Fibroblast of skin of right biceps (primary cell): ENCODE measurements at regions not wholly inside any gene's neighbourhood (a gene's known extent, or its start where the extent isn't known, plus 50 kb on each side); places are given as distances from the start of the nearest gene placed in this dataset.

Experiments used
- DNase-seq: peaks from one replicate; pipeline ENCODE4 v3.0.0-alpha.2; 2013

DNA sequence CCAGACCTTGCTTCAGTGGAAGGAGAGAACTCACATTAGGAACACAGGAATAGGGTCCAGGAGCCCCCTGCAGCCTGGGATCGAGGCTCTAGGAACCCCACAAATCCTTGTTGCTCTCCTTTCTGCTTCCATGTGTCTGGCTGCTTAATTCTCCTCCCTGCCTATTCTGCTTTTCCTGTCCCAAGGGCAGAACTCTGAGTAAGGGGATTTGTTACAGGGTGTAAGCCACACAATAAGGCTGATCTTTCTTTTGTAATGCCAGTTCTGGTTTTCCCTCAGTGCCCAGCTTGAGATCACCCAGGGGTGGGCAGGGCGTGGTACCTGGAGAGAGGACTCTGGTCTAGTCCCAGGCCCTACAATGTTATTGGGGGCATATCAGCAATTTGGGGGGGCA is 119.6 kb upstream of the MGAT5 start:
- DNase-seq, result no peak

DNA sequence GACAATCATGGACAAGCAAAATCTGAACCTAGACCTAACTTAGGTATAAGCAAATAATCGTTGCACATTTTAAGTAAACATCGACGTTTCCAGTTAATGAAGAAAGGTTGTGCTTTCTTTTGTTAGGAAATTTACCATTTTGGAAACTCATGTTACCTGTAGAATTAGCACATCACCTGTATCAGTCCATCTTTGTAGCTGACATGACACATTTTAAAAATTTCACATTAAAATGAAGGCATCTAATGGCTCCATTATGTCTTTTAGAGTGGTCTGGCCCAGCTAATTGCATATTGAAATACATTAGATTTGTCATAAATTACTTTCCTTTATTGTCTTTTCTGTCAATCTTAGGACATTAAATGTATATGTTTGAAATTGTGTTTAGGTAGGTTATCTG is 119.0 kb upstream of the MGAT5 start:
- DNase-seq, result no peak

DNA sequence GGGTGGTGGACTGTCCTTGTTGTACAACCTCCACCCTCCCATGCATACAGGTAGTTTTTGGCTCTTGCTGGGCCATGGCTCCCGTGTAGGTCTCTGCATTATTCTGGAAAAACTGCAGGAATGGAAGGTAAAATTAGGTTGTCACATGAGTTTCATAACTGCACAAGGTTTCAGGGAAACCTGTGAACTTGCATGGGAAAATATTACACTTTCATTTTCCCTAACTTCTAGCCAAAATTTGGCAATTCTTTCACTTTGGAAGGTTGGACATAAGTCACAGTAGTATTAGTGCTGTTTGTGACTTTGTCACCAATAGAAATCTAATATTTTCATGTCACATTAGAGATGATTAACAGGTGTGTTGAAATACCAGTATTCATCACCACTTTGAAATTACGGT is 118.1 kb upstream of the MGAT5 start:
- no peak for DNase-seq

DNA sequence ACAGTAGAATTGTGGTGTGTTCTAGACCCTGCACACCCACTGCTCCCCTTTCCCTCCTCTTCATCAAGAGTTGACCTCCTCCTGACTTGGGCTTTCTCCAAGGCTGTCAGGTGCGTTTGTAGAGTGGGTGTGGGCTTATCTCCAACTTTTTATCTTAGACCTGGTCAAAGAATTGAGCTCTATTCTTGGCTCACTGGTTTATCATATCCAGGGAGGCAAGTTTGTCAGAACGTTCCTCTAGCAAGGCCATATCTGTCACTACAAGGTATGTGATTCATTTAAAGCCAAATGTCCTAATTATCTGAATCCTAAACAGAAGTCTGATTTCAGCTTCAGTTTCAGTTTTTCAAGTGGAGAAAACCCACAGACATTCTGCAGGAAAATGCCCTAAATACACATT is 117.1 kb upstream of the MGAT5 start:
- no peak for DNase-seq

DNA sequence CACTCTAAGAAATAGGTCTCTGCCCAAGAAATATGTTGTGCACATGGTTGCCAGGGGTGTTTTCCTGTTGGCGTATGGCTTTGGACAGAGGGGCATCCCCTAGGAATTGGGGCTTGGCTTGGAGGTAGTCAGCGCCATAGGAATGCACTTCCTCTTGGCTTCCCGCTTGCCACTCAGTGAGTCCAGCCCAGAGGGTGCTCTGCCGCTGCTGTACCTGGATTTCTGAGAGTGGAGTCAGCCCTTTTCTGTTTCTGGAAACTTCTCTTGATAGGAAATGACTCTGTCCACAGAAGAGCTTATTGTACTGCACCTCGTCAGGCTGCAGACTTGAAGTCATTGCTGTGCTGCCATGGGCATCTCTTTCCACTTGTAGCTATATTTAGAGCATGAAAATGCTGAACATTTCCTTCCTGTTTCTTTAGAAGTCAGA is 116.7 kb upstream of the MGAT5 start:
- peak; percentile 84 for DNase-seq

DNA sequence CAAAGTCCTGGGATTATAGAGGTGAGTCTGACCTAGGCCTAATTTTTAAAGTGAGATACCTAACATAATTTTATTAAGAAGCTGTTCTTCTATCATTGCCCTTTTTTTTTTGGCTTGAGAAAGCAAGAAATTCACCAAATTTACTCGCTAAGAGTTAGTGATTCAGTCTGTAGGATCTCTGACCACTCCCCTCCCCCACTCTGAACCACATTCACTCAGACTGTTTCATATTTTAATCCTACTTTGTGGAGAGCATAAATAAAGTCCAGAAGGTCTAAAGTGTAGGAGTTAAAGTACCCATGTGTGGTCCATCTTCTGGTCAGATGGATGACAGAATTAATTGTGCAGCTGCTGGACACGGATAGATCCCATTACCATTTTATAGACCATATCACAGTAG is 115.8 kb upstream of the MGAT5 start:
- peak; percentile 63 for DNase-seq

DNA sequence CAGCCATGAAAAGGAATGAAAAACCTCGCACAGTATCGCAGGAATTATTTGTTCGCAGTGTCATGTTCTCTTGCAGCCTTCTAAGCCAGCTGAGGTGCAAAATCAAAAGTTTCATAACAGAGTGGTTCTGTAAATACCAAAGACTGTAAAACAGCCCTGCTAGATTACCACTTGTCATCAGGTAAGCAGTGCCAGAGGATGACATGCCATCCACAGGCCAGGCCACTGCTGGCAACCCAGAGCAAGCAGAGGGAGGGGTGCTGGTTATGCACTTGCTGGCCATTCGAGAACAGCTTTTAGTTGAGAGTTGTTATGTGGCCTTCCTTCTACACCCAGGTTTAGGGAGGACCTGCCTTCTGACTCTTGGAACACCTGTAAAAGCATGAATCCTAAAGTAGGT is 114.3 kb upstream of the MGAT5 start:
- DNase-seq, result no peak

DNA sequence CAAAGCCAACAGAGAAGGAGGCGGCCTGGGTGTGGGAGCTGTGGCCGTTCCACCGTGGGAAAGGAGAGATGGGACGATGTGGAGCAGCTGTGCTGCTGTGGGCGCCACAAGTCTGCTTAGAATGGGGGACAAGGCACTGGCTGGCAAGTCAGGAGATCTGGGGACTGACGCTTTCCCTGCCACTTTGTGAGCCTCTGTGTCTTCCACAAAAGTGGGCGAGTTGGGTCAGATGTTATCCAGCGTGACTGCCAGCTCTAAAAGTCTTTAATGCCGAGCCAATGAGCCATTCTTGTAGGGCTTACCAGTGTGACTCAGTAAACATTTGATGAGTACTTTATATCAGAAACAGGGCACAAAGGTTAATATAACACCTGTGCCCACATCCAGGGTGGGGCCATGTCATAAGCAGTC is 113.6 kb upstream of the MGAT5 start:
- DNase-seq, result no peak

DNA sequence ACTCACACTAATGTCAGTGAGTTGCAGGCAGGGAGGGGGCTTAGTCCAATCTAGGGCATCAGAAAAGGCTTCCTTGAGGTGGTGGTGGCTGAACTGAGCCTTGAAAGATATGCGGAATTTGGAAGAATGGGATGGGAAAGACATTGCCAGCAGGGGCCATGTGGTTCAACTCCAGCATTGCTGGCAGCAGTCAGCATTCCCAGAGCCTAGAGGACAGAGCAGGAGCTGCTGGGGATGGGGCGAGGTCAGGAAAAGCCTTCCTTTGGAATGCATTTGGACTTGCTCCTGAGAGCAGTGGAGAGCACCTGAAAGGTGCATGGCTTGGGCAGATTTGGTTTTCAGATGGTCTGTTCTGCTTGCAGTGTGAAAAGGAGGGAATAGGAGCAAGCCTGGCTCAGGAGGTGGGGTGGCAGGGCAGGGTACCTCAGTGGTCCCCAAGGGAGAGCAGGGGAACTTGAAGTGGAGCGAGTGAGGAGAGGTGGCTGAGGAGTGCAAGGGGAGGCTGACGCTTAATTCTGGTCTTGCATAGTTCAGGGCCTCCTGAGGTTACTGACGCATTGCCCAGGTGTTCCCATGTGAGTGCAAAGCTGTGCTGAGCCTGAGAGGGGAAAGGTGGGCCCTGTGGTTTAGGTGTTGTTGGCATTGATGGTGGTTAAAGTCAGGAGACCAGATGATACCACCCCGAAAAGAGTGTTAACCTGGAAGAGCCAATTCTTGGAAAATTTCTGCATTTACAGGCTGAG is 112.1 kb upstream of the MGAT5 start:
- DNase-seq, result no peak

DNA sequence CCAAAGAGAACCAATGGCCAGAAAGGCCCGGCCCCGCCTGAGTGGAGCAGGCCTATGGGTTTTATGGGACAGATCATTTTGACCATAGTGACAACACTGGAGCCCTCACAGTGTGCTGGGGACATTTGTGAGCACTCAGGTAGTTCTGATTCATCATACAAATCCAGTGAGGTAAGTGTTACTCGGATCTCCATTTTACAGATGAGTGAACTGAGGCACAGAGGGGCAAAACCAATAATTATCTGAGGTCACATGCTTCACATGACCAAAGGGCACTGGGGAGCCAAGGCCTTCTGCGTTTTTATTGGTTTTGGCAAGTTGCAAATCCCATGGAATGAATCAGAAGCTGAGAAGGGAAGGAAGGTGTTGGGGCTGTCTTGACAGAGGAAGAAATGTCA is 111.5 kb upstream of the MGAT5 start:
- DNase-seq, result peak; percentile 16

DNA sequence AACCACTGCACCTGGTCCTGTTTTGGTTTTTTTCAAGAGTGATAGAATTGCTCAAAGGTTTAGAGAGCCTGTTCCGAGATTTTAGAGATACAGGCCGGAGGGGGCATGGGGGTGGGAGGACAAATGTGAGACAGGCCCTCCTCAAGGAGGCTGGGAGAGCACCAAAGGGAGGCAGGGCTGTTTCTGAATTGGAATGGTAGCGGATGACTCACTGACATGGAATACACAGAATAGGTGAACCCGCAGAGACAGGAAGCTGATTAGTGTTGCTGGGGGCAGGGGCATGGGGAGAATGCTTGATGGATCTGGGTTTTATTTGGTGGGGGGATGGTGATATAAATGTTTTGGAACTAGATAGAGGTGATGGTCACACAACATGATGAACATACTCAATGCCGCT is 111.0 kb upstream of the MGAT5 start:
- DNase-seq, result peak; percentile 82

DNA sequence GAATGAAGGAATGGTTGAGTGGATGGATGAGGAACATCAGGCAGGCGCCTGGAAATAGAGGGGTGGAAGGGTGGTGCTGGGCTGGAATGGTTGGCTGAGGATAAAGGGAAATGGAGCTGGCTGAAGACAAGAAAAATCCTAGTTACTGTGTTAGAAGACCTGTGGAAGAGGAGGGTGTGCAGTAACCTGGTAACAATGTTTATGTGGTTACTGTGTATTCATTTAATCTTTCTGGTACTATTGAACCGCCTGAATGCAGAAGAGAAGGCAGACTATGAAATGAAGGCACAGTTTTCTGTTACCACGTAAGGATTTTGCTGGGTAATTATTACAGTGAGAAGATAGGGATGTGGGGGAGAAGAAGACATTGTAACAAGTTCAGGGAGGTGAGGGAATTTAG is 110.3 kb upstream of the MGAT5 start:
- no peak for DNase-seq

DNA sequence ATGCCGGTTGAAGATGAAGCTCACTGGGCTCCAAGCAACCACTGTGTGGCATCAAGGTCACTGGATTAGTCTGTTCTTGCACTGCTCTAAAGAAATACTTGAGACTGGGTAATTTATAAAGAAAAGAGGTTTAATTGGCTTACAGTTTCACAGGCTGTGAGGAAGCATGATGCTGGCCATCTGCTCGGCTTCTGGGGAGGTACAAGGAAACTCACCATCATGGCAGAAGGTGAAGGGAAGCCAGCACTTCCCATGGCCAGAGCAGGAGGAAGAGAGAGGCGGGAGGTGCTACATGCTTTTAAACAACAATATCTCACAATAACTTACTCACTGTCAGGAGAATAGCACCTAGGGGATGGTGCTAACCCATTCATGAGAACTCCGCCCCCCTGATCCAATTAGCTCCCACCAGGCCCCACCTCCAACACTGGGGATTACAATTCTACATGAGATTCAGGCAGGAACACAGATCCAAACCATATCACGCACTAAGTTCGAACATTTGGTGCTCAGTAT is 109.7 kb upstream of the MGAT5 start:
- no peak for DNase-seq

DNA sequence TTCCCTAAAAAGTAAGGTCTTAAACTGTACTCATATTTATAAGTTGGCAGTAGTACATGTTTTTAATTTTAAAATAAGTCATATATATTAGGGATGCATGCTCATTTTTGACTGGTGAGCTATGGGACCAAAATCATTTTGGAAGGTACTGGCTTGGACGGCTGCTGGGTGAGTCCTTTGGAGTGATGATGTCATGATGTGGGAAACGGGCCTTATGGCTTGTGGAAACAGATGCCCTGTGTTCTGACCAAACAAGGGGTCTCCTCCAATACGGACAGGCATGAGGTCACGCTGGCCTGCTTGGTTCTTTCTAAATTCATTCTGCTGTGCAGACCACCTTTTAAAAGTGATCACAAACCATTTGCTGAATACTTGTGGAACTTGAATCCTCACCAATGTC is 109.2 kb upstream of the MGAT5 start:
- peak; percentile 22 for DNase-seq

DNA sequence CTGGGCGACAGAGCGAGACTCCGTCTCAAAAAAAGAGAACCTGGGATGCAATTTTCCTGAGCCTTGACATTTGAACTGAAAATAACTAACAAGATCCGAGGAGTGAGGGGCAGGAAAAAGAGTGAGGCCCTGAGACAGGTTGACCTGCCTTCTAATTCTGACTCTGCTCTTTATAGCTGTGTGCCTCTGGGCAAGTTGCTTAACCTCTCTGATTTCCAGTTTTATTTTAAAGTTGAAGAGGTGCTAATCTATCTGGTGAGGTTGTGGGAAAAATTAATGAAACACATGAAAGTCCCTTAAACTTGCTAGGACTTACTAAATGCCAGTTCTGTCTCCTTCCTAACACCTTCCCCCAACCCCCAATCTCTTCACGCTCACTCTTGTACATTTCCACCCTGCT is 108.4 kb upstream of the MGAT5 start:
- no peak for DNase-seq

DNA sequence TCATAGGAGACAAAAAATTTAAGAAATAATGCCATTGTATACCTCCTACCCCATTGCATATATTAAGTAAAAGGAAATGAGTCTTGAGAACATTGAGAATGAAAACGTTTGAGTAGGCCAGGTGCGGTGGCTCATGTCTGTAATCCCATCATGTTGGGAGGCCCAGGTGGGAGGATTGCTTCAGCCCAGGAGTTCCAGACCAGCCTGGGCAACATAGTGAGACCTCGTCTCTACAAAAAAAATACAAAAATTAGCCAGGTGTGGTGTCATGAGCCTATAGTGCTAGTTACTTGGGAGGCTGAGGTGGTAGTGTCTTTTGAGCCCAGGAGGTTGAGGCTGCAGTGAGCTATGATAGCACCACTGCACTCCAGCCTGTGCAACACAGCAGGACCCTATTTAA is 107.7 kb upstream of the MGAT5 start:
- no peak for DNase-seq

DNA sequence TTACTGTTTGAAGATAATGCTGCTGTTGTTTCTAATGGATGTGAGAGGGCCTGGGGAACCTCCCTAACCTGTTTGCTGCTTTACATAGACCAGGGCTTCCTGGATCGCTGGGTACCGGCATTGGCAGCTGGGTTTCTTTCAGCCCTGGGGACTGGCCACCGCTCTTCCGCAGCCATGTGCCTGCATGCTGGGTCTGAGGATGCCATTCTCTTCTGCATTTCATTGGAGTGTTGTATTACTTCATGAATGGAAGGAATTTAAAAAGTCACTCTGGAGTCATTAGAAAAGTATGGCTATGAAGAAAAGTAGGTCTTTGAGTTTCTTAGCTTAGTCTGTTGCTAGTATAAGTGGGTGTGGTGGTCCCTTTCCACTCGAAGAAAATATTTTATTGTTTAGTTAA is 107.3 kb upstream of the MGAT5 start:
- peak; percentile 74 for DNase-seq

DNA sequence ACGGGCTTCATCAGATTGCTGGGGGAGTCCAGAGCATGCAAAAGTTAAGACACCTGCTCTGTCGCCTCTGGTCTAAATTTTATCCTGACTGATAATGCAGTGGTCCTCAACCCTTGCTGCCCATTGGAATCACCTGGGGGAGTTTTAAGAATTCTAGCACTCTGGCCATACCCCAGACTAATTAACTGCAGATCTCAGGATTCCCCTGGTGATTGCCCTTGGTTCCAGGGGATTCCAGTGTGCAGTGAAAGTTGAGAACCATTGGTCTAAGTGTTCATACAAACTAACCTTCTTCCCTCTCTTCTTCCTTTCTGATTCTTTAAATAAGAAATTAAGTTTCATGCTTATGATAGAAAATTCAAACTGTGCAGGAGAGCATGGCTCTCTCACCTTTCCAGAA is 105.7 kb upstream of the MGAT5 start:
- DNase-seq, result no peak

DNA sequence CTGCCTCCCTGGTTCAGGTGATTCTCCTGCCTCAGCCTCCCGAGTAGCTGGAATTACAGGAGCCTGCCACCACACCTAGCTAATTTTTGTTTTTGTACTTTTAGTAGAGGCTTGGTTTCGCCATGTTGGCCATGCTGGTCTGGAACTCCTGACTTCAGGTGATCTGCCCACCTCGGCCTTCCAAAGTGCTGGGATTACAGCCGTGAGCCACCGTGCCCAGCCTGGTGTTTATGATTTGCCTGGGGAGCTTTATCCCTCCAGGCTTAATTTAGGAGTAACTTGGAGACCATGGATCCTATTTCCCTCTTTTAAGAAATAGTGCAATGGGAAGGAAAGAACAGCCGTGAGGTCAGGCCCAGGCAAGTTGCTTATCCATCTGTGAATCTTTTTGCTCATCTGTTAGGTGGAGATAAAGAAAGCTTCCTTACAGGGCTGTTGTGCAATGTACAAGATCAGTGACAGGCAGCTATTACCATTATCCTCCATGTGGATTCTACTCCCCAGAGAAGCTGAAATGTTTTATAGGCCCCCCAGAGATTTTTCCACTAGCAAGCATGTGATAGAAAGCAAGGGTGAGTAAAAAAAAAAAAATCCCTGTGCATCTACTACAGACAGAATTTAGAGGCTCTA is 104.9 kb upstream of the MGAT5 start:
- peak; percentile 17 for DNase-seq

DNA sequence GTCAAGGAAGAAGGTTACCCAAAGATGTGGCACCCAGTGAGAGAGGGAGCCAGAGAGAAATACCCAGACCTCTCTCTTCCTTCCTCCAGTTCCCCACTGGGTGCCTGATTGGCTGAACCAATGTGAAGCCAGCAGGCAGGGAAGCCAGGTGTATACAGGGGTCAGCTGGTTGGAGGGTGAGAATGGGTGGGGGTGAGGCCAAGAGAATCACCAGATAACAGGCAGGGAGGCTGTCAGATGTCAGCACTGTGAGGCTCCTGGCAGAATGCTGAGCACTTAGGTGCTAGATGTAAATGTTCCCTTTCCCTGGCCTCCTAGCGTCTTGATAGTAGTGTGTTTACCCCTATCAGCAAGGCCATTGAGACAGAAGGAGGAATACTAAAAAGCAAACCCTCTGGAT is 104.0 kb upstream of the MGAT5 start:
- DNase-seq, result no peak

DNA sequence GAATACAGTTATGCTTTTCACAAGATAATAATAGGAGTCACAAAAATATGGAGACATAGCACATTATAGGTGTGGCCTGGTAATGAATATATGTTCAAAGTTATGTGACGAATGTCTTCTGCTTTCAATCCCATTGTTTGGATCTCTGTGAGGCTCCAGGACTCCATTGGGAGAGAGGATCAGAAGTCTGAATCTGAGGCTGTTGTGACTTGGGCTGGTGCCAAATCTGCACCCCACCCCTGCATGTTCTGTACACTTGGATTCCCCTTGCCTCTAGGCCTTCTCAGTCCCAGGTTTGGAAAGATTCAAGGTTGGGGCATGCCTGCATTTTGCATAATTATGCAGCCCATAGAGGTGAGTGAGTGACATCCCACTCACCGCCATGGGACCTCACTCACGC is 103.1 kb upstream of the MGAT5 start:
- DNase-seq, result no peak

DNA sequence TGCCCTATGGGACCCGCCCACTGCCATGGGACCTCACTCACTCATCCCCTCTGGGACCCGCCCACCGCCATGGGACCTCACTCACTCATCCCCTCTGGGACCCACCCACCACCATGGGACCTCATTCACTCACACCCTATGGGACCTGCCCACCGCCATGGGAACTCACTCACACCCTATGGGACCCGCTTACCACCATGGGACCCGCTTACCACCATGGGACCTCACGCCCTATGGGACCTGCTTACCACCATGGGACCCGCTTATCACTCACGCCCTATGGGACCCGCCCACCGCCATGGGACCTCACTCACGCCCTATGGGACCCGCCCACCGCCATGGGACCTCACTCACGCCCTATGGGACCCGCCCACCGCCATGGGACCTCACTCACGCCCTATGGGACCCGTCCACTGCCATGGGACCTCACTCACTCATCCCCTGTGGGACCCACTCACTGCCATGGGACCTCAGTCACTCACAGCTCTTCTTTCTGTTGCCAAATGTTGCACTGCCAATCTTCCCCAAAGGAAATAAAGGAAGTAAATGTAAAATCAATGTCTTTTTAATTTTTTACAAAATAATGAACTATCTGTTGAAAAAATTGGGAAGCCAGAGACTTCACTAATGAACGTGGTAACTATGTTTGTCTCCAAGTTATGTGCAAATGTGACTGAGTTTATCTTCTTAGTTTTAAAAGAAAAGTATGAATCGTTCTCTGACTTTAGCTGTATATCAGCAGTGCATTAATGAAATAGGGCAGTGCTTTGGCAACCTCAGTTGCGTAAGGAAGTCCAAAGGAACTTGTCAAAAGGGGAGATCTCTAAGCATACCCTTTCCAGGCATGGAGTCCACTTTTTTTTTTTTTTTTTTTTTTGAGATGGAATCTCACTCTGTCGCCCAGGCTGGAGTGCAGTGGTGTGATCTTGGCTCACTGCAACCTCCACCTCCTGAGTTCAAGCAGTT is 101.5 kb upstream of the MGAT5 start:
- no peak for DNase-seq

DNA sequence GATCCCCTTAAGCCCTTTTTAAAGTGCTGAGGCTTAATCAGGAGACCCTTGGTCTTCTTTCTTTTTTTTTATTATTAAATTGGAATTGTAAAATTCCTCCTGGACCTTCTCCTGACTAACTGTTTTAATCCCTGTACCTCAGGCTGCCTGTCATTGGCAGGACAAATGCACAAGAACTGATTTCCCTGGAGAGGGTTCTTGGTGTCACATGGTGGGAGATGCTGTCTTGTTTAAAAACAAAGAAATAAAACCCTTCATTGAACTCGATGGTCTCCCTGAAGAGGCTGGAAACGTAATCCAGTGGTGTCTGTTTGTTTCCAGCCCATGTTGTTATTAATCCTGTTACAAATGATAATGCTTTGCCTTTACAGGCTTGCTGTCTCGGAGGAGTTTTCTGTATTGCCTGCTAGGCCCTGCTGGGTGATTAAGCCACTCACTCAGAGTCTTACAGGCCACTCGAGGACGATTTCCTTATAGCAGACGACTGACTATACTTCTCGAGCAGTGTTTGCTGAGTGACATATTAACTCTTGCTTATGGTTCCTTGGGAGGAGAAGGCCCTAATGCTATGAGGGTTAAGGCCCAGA is 100.5 kb upstream of the MGAT5 start:
- DNase-seq, result no peak
